IMR-90 (cell line): ENCODE measurements at regions not wholly inside any gene's neighbourhood (a gene's known extent, or its start where the extent isn't known, plus 50 kb on each side); places are given as distances from the start of the nearest gene placed in this dataset.

Experiments
- ATAC-seq: fragments of 200-7000 bp; cut with Tn5 transposase; 2 replicates; pipeline ENCODE4 v1.9.1; 2020; ENCODE audit warnings: low read depth, mild to moderate bottlenecking, moderate library complexity
- BruUV-seq: library from RNA; stranded (reverse); fragments of 400-500 nt; replicated peaks from 2 replicates; lab custom pipeline; 2021; lab: Mats Ljungman, UMichigan
- CTCF ChIA-PET: fragments of 300-600 bp; formaldehyde crosslinking; extraction: SDS; loops from one replicate; lab custom pipeline; 2021; ENCODE audit warnings: antibody characterized with exemption; lab: Yijun Ruan, JAX
- POLR2A ChIA-PET: fragments of 300-600 bp; sonication (Branson Sonifier 250); formaldehyde crosslinking; loops from one replicate; lab custom pipeline; 2022; ENCODE audit warnings: antibody characterized with exemption; ENCODE audit not compliant: unreplicated experiment; lab: Charles Lee
- DNase-seq: peaks from one replicate; pipeline ENCODE4 v3.0.0; 2013
- H2AFZ ChIP-seq: replicated peaks from 2 replicates; pipeline ENCODE3; 2013; ENCODE audit warnings: low read length, mild to moderate bottlenecking; ENCODE audit not compliant: poor library complexity
- H2AK5ac ChIP-seq: 2 replicates; pipeline ENCODE4 v1.6.1; 2013; ENCODE audit warnings: low read depth, low read length, inconsistent platforms
- H2AK9ac ChIP-seq: replicated peaks from 2 replicates; pipeline ENCODE3; 2013; ENCODE audit warnings: mild to moderate bottlenecking, low read depth, low read length, moderate library complexity; ENCODE audit not compliant: poor library complexity
- H2BK120ac ChIP-seq: 2 replicates; pipeline ENCODE4 v1.6.1; 2013; ENCODE audit warnings: low read depth, low read length, inconsistent platforms
- H2BK15ac ChIP-seq: 3 replicates; pipeline ENCODE4 v1.6.1; 2013; ENCODE audit warnings: low read depth, low read length, inconsistent platforms
- H2BK20ac ChIP-seq: 2 replicates; pipeline ENCODE4 v1.6.1; 2013; ENCODE audit warnings: low read depth, mild to moderate bottlenecking, inconsistent platforms, low read length, moderate library complexity
- H2BK5ac ChIP-seq: 2 replicates; pipeline ENCODE4 v1.6.1; 2013; ENCODE audit warnings: mild to moderate bottlenecking, low read depth, low read length, inconsistent platforms; ENCODE audit not compliant: poor library complexity, severe bottlenecking
- H3K14ac ChIP-seq: replicated peaks from 2 replicates; pipeline ENCODE4 v1.6.1; 2013; ENCODE audit warnings: low read depth, low read length, inconsistent platforms
- H3K18ac ChIP-seq: 2 replicates; pipeline ENCODE4 v1.6.1; 2013; ENCODE audit warnings: low read depth, low read length, control low read depth
- H3K23ac ChIP-seq: 2 replicates; pipeline ENCODE4 v1.6.1; 2013; ENCODE audit warnings: low read depth, low read length, inconsistent platforms
- H3K27ac ChIP-seq: 2 replicates; pipeline ENCODE4 v1.5.1; 2013; ENCODE audit warnings: mild to moderate bottlenecking, control low read depth, low read length; ENCODE audit not compliant: insufficient read depth
- H3K27me3 ChIP-seq: 2 replicates; pipeline ENCODE4 v1.6.1; 2013; ENCODE audit warnings: low read length; ENCODE audit not compliant: control insufficient read depth, insufficient read depth
- H3K36me3 ChIP-seq: 2 replicates; pipeline ENCODE4 v1.6.1; 2013; ENCODE audit warnings: low read length, mixed read lengths; ENCODE audit not compliant: control insufficient read depth, insufficient read depth
- H3K4ac ChIP-seq: 2 replicates; pipeline ENCODE4 v1.6.1; 2013; ENCODE audit warnings: low read depth, low read length, inconsistent platforms
- H3K4me1 ChIP-seq: 2 replicates; pipeline ENCODE4 v1.6.1; 2013; ENCODE audit warnings: low read length, mixed read lengths; ENCODE audit not compliant: control insufficient read depth, insufficient read depth
- H3K4me2 ChIP-seq: 2 replicates; pipeline ENCODE4 v1.6.1; 2013; ENCODE audit warnings: low read depth, mild to moderate bottlenecking, control low read depth, low read length, moderate library complexity
- H3K4me3 ChIP-seq: 2 replicates; pipeline ENCODE4 v1.5.1; 2013; ENCODE audit warnings: low read depth, mild to moderate bottlenecking, control low read depth, low read length, moderate library complexity; ENCODE audit not compliant: insufficient read depth
- H3K56ac ChIP-seq: 2 replicates; pipeline ENCODE4 v1.6.1; 2013; ENCODE audit warnings: low read length, inconsistent platforms; ENCODE audit not compliant: insufficient read depth; ENCODE audit errors: extremely low read depth
- H3K79me1 ChIP-seq, 2 experiments: 2 replicates each; pipeline ENCODE4 v1.6.1; 2013; ENCODE audit warnings: low read length in 2 of 2, inconsistent platforms in 1 of 2, low read depth in 1 of 2
- H3K9ac ChIP-seq: 2 replicates; pipeline ENCODE4 v1.6.1; 2013; ENCODE audit warnings: low read depth, low read length, control low read depth
- H3K9me1 ChIP-seq: 2 replicates; pipeline ENCODE4 v1.6.1; 2013; ENCODE audit warnings: low read length, inconsistent platforms; ENCODE audit not compliant: insufficient read depth
- H3K9me3 ChIP-seq: 2 replicates; pipeline ENCODE4 v1.6.1; 2013; ENCODE audit warnings: low read length; ENCODE audit not compliant: control insufficient read depth, insufficient read depth
- H4K20me1 ChIP-seq: 2 replicates; pipeline ENCODE4 v1.6.1; 2013; ENCODE audit warnings: low read length, inconsistent platforms; ENCODE audit not compliant: insufficient read depth
- H4K5ac ChIP-seq: 2 replicates; pipeline ENCODE4 v1.6.1; 2013; ENCODE audit warnings: mild to moderate bottlenecking, low read depth, low read length, control low read depth
- H4K8ac ChIP-seq, 2 experiments: 2 replicates each; pipeline ENCODE4 v1.6.1; 2013; ENCODE audit warnings: low read depth in 2 of 2, low read length in 2 of 2, control low read depth in 1 of 2, inconsistent platforms in 1 of 2
- H4K91ac ChIP-seq: 2 replicates; pipeline ENCODE4 v1.6.1; 2013; ENCODE audit warnings: low read depth, low read length, inconsistent platforms; ENCODE audit not compliant: insufficient read depth
- BHLHE40 ChIP-seq: fragments of 150-350 bp; IDR thresholded peaks from 2 replicates; pipeline ENCODE4 v1.6.1; 2016; ENCODE audit warnings: mild to moderate bottlenecking, low read depth, low read length
- CTCF ChIP-seq: conservative IDR thresholded peaks from 2 replicates; pipeline ENCODE4 v1.5.1; 2012; ENCODE audit warnings: mild to moderate bottlenecking, low read depth, low read length, improper control_type of control experiment
- FOS ChIP-seq: fragments of 150-350 bp; IDR thresholded peaks from 2 replicates; pipeline ENCODE4 v1.6.1; 2016; ENCODE audit warnings: low read depth, low read length
- MAZ ChIP-seq: IDR thresholded peaks from 2 replicates; pipeline ENCODE4 v1.6.1; 2012; ENCODE audit warnings: low read depth, mild to moderate bottlenecking, low read length, improper control_type of control experiment, moderate library complexity, borderline replicate concordance
- NFE2L2 ChIP-seq: fragments of 150-350 bp; IDR thresholded peaks from 2 replicates; pipeline ENCODE4 v1.6.1; 2016; ENCODE audit warnings: low read depth, mild to moderate bottlenecking, low read length
- POLR2A ChIP-seq: IDR thresholded peaks from 2 replicates; pipeline ENCODE4 v1.6.1; 2012; ENCODE audit warnings: mild to moderate bottlenecking, low read depth, low read length
- RAD21 ChIP-seq: IDR thresholded peaks from 2 replicates; pipeline ENCODE4 v1.6.1; 2012; ENCODE audit warnings: low read length, improper control_type of control experiment
- RCOR1 ChIP-seq: IDR thresholded peaks from 2 replicates; pipeline ENCODE4 v1.6.1; 2012; ENCODE audit warnings: mild to moderate bottlenecking, low read length, improper control_type of control experiment; ENCODE audit not compliant: insufficient replicate concordance
- RFX5 ChIP-seq: IDR thresholded peaks from 2 replicates; pipeline ENCODE4 v1.8.0; 2012; ENCODE audit warnings: low read depth, mild to moderate bottlenecking, low read length, moderate library complexity
- USF2 ChIP-seq: fragments of 150-350 bp; IDR thresholded peaks from 2 replicates; pipeline ENCODE4 v1.6.1; 2017; ENCODE audit warnings: mild to moderate bottlenecking, antibody characterized with exemption, low read length, low read depth
- WGBS, 2 experiments: methylation state at CpG; one replicate each; pipeline versions ENCODE4 v1.1.5 to v1.1.7; 2013; ENCODE audit warnings: missing lambda C conversion rate in 2 of 2; ENCODE audit not compliant: insufficient read length in 1 of 2; ENCODE audit errors: extremely low coverage in 2 of 2; 5-methylcytosine and 5-hydroxymethylcytosine counted together
- dilution Hi-C: fragments of 300-500 bp; cut with HindIII; formaldehyde crosslinking; loops from one replicate; pipeline ENCODE4 v1.14.3; 2018; ENCODE audit warnings: low sequenced_read_pairs; ENCODE audit not compliant: unreplicated experiment
- in situ Hi-C: fragments of 300-500 bp; cut with MboI; formaldehyde crosslinking; loops from 3 replicates; pipeline ENCODE4 v1.14.3; 2019; ENCODE audit warnings: low sequenced_read_pairs, inconsistent platforms, mixed read lengths
- intact Hi-C: fragments of 100-400 bp; cut with micrococcal nuclease; formaldehyde crosslinking; loops from 2 replicates; pipeline ENCODE4 v1.10.0; 2022

- Histone ChIP-seq H2BK20ac (no peak overlapping the region), H3K18ac (no peak overlapping the region), H2AK5ac (no peak overlapping the region), H3K4ac (no peak overlapping the region), H3K14ac (no peak overlapping the region), H3K36me3 (no peaks in the 10 kb centered on the region), H3K4me1 (no peaks in the 10 kb centered on the region), H4K5ac (no peak overlapping the region), H2AK9ac (no peak overlapping the region), H2AFZ (no peak overlapping the region), H3K79me1 (no peaks in the 10 kb centered on the region), H3K4me3 (no peak overlapping the region), H4K91ac (no peak overlapping the region), H4K20me1 (no peaks in the 10 kb centered on the region), H3K9me1 (no peaks in the 10 kb centered on the region), H3K23ac (no peak overlapping the region), H3K27me3 (peaks cover 2% of the 10 kb centered on the region; the same call in 1 of the 2 replicates), H2BK120ac (no peak overlapping the region), H3K9ac (no peak overlapping the region), H2BK5ac (no peak overlapping the region), H3K4me2 (no peak overlapping the region), H4K8ac (no peak overlapping the region), H3K9me3 (no peaks in the 10 kb centered on the region), H3K56ac (no peak overlapping the region), H2BK15ac (no peak overlapping the region), H3K27ac (no peak overlapping the region)
- dilution Hi-C loops, result no loop called here
- BruUV-seq, result no TSS peak
- intact Hi-C loops, result no loop called here
- in situ Hi-C loops, result no loop called here
- POLR2A ChIA-PET, result no interaction called here
- CTCF ChIA-PET, result no interaction called here
- WGBS, 2 experiments, result no CpG with 5 or more reads among the region's 1 CpG
- no peak for TF ChIP-seq RAD21
- TF ChIP-seq RFX5, result no peak
- TF ChIP-seq MAZ, result no peak
- TF ChIP-seq BHLHE40, result no peak
- no peak for TF ChIP-seq USF2
- no peak for TF ChIP-seq RCOR1
- TF ChIP-seq CTCF, result no peak
- TF ChIP-seq FOS, result no peak
- TF ChIP-seq POLR2A, result no peak
- no peak for TF ChIP-seq NFE2L2
- DNase-seq (no peak), ATAC-seq (no peak)
Measured at GRCh38 chr12:91482231-91482630, 299.6 kb upstream of the DCN start.
